Loucy (cell line): ENCODE measurements at regions not wholly inside any gene's neighbourhood (a gene's known extent, or its start where the extent isn't known, plus 50 kb on each side); places are given as distances from the start of the nearest gene placed in this dataset.
"Not testable (repeated sequence)": the region's sequence is repeated elsewhere in the genome, so short reads cannot be mapped to it uniquely, and the experiment has no call there.

Experiments
- EZH2phosphoT487 ChIP-seq: fragments of 200-600 bp; IDR thresholded peaks from 2 replicates; pipeline ENCODE4 v1.6.1; 2018; ENCODE audit warnings: antibody characterized with exemption, mild to moderate bottlenecking, moderate library complexity, borderline replicate concordance
- TF ChIP-seq, protein P1 (sequence below): fragments of 200-600 bp; sonication (generic); conservative IDR thresholded peaks from 2 replicates; pipeline ENCODE4 v1.5.1; 2014; ENCODE audit warnings: mild to moderate bottlenecking, antibody characterized with exemption, low read length

DNA sequence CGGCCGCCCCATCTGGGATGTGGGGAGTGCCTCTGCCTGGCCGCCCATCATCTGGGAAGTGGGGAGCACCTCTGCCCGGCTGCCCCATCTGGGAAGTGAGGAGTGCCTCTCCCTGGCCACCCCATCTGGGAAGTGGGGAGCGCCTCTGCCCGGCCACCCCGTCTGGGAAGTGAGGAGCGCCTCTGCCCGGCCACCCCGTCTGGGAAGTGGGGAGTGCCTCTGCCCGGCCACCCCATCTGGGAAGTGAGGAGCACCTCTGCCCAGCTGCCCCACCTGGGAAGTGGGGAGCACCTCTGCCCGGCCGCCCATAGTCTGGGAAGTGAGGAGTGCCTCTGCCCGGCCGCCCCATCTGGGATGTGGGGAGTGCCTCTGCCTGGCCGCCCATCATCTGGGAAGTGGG, 91.7 kb upstream of the ZNF519 start:
- TF ChIP-seq, protein P1, sequence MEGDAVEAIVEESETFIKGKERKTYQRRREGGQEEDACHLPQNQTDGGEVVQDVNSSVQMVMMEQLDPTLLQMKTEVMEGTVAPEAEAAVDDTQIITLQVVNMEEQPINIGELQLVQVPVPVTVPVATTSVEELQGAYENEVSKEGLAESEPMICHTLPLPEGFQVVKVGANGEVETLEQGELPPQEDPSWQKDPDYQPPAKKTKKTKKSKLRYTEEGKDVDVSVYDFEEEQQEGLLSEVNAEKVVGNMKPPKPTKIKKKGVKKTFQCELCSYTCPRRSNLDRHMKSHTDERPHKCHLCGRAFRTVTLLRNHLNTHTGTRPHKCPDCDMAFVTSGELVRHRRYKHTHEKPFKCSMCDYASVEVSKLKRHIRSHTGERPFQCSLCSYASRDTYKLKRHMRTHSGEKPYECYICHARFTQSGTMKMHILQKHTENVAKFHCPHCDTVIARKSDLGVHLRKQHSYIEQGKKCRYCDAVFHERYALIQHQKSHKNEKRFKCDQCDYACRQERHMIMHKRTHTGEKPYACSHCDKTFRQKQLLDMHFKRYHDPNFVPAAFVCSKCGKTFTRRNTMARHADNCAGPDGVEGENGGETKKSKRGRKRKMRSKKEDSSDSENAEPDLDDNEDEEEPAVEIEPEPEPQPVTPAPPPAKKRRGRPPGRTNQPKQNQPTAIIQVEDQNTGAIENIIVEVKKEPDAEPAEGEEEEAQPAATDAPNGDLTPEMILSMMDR, result not testable (repeated sequence)
- not testable (repeated sequence) for TF ChIP-seq EZH2phosphoT487
